HG03342 (cell line): ENCODE measurements at regions not wholly inside any gene's neighbourhood (a gene's known extent, or its start where the extent isn't known, plus 50 kb on each side); places are given as distances from the start of the nearest gene placed in this dataset.

Experiments
- ATAC-seq: cut with Tn5 transposase; IDR thresholded peaks from one replicate; pipeline ENCODE4 v1.9.1; 2021; ENCODE audit warnings: mild to moderate bottlenecking, moderate library complexity; ENCODE audit not compliant: unreplicated experiment

- no peak for ATAC-seq
These were observed 191.8 kb downstream of the LYPLAL1 start for GRCh38 chr1:219365451-219365850.

GRCh38 chr1:219362702-219363101 is 189.0 kb downstream of the LYPLAL1 start:
- no peak for ATAC-seq

GRCh38 chr1:219359126-219359525 is 185.4 kb downstream of the LYPLAL1 start:
- no peak for ATAC-seq

- no peak for ATAC-seq
These were observed 184.4 kb downstream of the LYPLAL1 start for GRCh38 chr1:219358080-219358479.

GRCh38 chr1:219354962-219355361 is 181.3 kb downstream of the LYPLAL1 start:
- no peak for ATAC-seq

- no peak for ATAC-seq
These were observed 179.4 kb downstream of the LYPLAL1 start for GRCh38 chr1:219352961-219353651.

- no peak for ATAC-seq
These were observed 176.7 kb downstream of the LYPLAL1 start for GRCh38 chr1:219350172-219350931.

GRCh38 chr1:219347921-219348391 is 174.3 kb downstream of the LYPLAL1 start:
- ATAC-seq = no peak

GRCh38 chr1:219347376-219347775 is 173.7 kb downstream of the LYPLAL1 start:
- no peak for ATAC-seq

GRCh38 chr1:219345953-219346352 is 172.3 kb downstream of the LYPLAL1 start:
- ATAC-seq = no peak

- ATAC-seq = no peak
These were observed 169.2 kb downstream of the LYPLAL1 start for GRCh38 chr1:219342836-219343235.

GRCh38 chr1:219340796-219341195 is 167.1 kb downstream of the LYPLAL1 start:
- ATAC-seq = no peak

GRCh38 chr1:219339466-219339865 is 165.8 kb downstream of the LYPLAL1 start:
- no peak for ATAC-seq

- no peak for ATAC-seq
These were observed 163.9 kb downstream of the LYPLAL1 start for GRCh38 chr1:219337588-219337987.

GRCh38 chr1:219333626-219334025 is 159.9 kb downstream of the LYPLAL1 start:
- no peak for ATAC-seq

GRCh38 chr1:219331424-219331823 is 157.7 kb downstream of the LYPLAL1 start:
- no peak for ATAC-seq

- no peak for ATAC-seq
These were observed 157.0 kb downstream of the LYPLAL1 start for GRCh38 chr1:219330669-219331068.

GRCh38 chr1:219330001-219330400 is 156.3 kb downstream of the LYPLAL1 start:
- no peak for ATAC-seq

GRCh38 chr1:219329578-219329977 is 155.9 kb downstream of the LYPLAL1 start:
- no peak for ATAC-seq

- no peak for ATAC-seq
These were observed 153.2 kb downstream of the LYPLAL1 start for GRCh38 chr1:219326843-219327242.

GRCh38 chr1:219325368-219325742 is 151.7 kb downstream of the LYPLAL1 start:
- ATAC-seq = no peak

- no peak for ATAC-seq
These were observed 151.1 kb downstream of the LYPLAL1 start for GRCh38 chr1:219324629-219325367.
